SK-N-MC (cell line): ENCODE measurements at regions not wholly inside any gene's neighbourhood (a gene's known extent, or its start where the extent isn't known, plus 50 kb on each side); places are given as distances from the start of the nearest gene placed in this dataset.

Experiments used
- DNase-seq: peaks from one replicate; pipeline ENCODE4 v3.0.0-alpha.2; 2011; ENCODE audit warnings: low read depth, low spot score
- H3K27ac ChIP-seq: fragments of 200-600 bp; sonication (generic); 2 replicates; pipeline ENCODE4 v1.5.1; 2016; ENCODE audit warnings: mixed run types
- H3K36me3 ChIP-seq: fragments of 200-600 bp; sonication (generic); 2 replicates; pipeline ENCODE4 v1.6.1; 2017; ENCODE audit warnings: antibody characterized with exemption, low read length, mixed read lengths; ENCODE audit not compliant: insufficient read depth
- H3K4me3 ChIP-seq: fragments of 200-600 bp; sonication (generic); 2 replicates; pipeline ENCODE4 v1.5.1; 2016
- H3K9ac ChIP-seq: fragments of 200-600 bp; sonication (generic); 2 replicates; pipeline ENCODE4 v1.8.0; 2017; ENCODE audit warnings: mixed run types, mixed read lengths; ENCODE audit not compliant: insufficient read length
- H3K9me3 ChIP-seq: fragments of 200-600 bp; sonication (generic); 2 replicates; pipeline ENCODE4 v1.6.1; 2017; ENCODE audit warnings: low read depth, mild to moderate bottlenecking, antibody characterized with exemption, low read length, moderate library complexity, mixed read lengths
- EZH2 ChIP-seq: fragments of 200-600 bp; sonication (generic); IDR thresholded peaks from one replicate; pipeline ENCODE4 v1.6.1; 2017; ENCODE audit warnings: antibody characterized with exemption
- FOXP2 ChIP-seq: optimal IDR thresholded peaks from 2 replicates; pipeline ENCODE3; 2011; ENCODE audit warnings: mild to moderate bottlenecking, moderate library complexity; ENCODE audit not compliant: insufficient read depth; ENCODE audit errors: extremely low read length, control extremely low read depth
- POLR2AphosphoS5 ChIP-seq: IDR thresholded peaks from 2 replicates; pipeline ENCODE4 v1.6.1; 2012; ENCODE audit warnings: mild to moderate bottlenecking, low read depth, low read length, borderline replicate concordance

DNA sequence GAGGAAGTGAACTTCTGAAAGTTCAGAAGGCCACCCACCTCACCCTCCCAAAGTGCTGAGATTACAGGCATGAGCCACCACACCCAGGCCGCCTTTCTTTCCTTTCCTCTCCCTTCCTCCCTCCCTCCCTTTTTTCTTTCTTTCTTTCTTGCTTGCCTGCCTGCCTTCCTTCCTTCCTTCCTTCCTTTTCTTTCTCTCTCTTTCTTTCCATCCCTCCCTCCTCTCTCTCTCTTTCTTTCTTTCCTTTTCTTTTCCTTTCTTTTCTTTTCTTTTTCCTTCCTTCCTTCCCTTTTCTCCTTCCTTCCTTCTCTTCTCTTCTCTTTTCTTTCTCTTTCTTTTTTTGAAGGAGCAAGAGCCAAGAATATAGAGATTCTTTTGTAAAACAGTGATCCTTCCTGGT, 208.3 kb upstream of the HMGA2 start:
- H3K9ac ChIP-seq: no peak overlapping the region

DNA sequence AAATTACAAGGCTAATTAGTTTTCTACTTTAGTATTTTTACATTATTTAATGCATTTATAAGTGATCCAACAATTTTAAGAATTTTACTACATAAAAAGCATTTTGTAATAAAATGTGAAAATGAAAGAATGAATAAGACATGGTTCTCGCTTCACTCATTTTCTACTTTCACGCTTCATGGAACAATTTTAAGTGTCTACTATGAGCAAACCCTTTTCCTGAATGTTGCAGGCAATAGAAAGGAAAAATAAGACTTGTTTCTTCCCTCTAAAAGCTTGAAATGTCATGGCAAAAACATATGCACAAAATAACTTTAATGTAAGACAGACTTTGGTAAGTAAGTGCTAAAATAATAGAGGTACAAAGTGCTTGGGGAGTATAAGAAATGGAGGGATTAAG, 205.7 kb upstream of the HMGA2 start:
- Histone ChIP-seq H3K4me3 (no peak overlapping the region), H3K27ac (no peak overlapping the region), H3K9me3 (no peaks in the 10 kb centered on the region), H3K9ac (no peak overlapping the region), H3K36me3 (no peaks in the 10 kb centered on the region)
- DNase-seq: no peak
- TF ChIP-seq FOXP2 (no peak), POLR2AphosphoS5 (no peak), EZH2 (no peak)

More for the DNA sequence above, 208.3 kb upstream of the HMGA2 start:
- no peaks in the 10 kb centered on the region for H3K9me3 ChIP-seq
- TF ChIP-seq FOXP2 (no peak), POLR2AphosphoS5 (no peak), EZH2 (no peak)
- no peak for DNase-seq
- H3K27ac ChIP-seq: no peak overlapping the region
- H3K36me3 ChIP-seq: no peaks in the 10 kb centered on the region
- no peak overlapping the region for H3K4me3 ChIP-seq

GRCh38 chr12:65619018-65619417, 205.3 kb upstream of the HMGA2 start:
- Histone ChIP-seq H3K9me3 (no peaks in the 10 kb centered on the region), H3K36me3 (no peaks in the 10 kb centered on the region), H3K27ac (no peak overlapping the region), H3K9ac (no peak overlapping the region), H3K4me3 (no peak overlapping the region)
- no peak for TF ChIP-seq FOXP2
- DNase-seq: no peak

- no peaks in the 10 kb centered on the region for H3K9me3 ChIP-seq
- no peaks in the 10 kb centered on the region for H3K36me3 ChIP-seq
- H3K4me3 ChIP-seq: no peak overlapping the region
- H3K27ac ChIP-seq: no peak overlapping the region
- H3K9ac ChIP-seq: no peak overlapping the region
- DNase-seq: no peak
- TF ChIP-seq POLR2AphosphoS5 (no peak), FOXP2 (no peak), EZH2 (no peak)
Measured at GRCh38 chr12:65620046-65620445, 204.2 kb upstream of the HMGA2 start.

- TF ChIP-seq FOXP2 (no peak), POLR2AphosphoS5 (no peak), EZH2 (no peak)
- no peak overlapping the region for H3K27ac ChIP-seq
- no peak overlapping the region for H3K9ac ChIP-seq
- DNase-seq: no peak
- no peak overlapping the region for H3K4me3 ChIP-seq
- H3K36me3 ChIP-seq: no peaks in the 10 kb centered on the region
- H3K9me3 ChIP-seq: no peaks in the 10 kb centered on the region
Measured at GRCh38 chr12:65622056-65622455, 202.2 kb upstream of the HMGA2 start.

DNA sequence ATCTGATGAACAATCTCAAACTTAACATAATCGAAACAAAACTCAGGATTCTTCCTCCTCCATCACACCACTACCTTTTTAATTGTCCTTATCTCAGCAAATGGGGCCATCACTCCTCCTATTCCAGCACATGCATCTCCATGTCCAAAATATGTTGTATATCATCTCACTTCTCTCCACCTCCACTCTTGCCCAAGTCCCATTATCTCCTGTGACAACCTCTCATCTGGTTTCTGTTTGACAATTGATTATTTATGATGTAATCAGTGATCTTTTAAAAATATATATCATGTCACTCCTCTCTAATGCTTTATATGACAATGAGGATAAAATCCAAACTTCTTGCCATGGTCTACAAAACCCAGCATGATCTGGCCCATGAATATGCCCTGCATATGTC, 200.8 kb upstream of the HMGA2 start:
- no peak overlapping the region for H3K4me3 ChIP-seq
- no peaks in the 10 kb centered on the region for H3K36me3 ChIP-seq
- no peak for DNase-seq
- no peak for TF ChIP-seq EZH2
- no peak for TF ChIP-seq POLR2AphosphoS5
- TF ChIP-seq FOXP2: no peak
- H3K9me3 ChIP-seq: no peaks in the 10 kb centered on the region
- H3K9ac ChIP-seq: no peak overlapping the region
- no peak overlapping the region for H3K27ac ChIP-seq

DNA sequence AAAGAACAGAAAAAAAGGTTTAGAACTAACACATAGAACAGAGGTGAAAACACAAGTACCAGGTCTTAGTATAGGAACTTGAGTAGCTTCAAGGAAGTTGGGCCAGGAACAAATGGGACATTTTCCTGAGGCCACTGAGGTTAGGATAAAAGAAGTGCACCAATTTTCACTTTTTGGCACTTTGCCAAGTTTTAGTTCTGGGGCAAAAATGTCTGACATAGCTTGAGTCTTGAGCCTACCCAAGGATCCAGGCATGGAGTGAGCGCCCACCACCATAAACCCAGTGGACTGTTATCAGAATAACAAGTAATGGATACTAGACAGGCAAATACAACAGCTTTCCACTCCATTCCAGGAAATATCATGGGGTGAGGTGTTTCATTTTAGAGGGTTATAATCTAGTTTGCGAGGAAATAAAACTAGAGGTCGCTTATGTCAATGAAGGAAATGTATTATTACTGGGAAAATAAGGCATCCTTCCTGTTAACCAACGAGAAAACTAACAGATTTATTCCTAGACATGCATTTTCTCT, 199.7 kb upstream of the HMGA2 start:
- Histone ChIP-seq H3K9me3 (no peaks in the 10 kb centered on the region), H3K27ac (no peak overlapping the region), H3K36me3 (no peaks in the 10 kb centered on the region), H3K4me3 (no peak overlapping the region), H3K9ac (no peak overlapping the region)
- TF ChIP-seq FOXP2 (no peak), POLR2AphosphoS5 (no peak)
- no peak for DNase-seq

- no peaks in the 10 kb centered on the region for H3K36me3 ChIP-seq
- no peak overlapping the region for H3K27ac ChIP-seq
- H3K9me3 ChIP-seq: no peaks in the 10 kb centered on the region
- TF ChIP-seq EZH2 (no peak), POLR2AphosphoS5 (no peak), FOXP2 (no peak)
- no peak overlapping the region for H3K4me3 ChIP-seq
- no peak overlapping the region for H3K9ac ChIP-seq
- no peak for DNase-seq
Measured at GRCh38 chr12:65628061-65628460, 196.2 kb upstream of the HMGA2 start.

- H3K4me3 ChIP-seq: no peak overlapping the region
- H3K9me3 ChIP-seq: no peaks in the 10 kb centered on the region
- no peak overlapping the region for H3K9ac ChIP-seq
- no peaks in the 10 kb centered on the region for H3K36me3 ChIP-seq
- no peak for TF ChIP-seq POLR2AphosphoS5
- no peak for TF ChIP-seq FOXP2
- no peak for TF ChIP-seq EZH2
- H3K27ac ChIP-seq: no peak overlapping the region
- DNase-seq: no peak
Measured at GRCh38 chr12:65630555-65630954, 193.7 kb upstream of the HMGA2 start.

GRCh38 chr12:65631621-65632111, 192.6 kb upstream of the HMGA2 start:
- Histone ChIP-seq H3K4me3 (no peak overlapping the region), H3K36me3 (no peaks in the 10 kb centered on the region), H3K27ac (no peak overlapping the region), H3K9ac (no peak overlapping the region), H3K9me3 (no peaks in the 10 kb centered on the region)
- TF ChIP-seq FOXP2 (no peak), EZH2 (no peak), POLR2AphosphoS5 (no peak)
- no peak for DNase-seq
